Duodenal mucosa (tissue), 2 donors: ENCODE measurements at regions not wholly inside any gene's neighbourhood (a gene's known extent, or its start where the extent isn't known, plus 50 kb on each side); places are given as distances from the start of the nearest gene placed in this dataset.
A peak's percentile ranks its signal among the peaks of the same experiment; 100 is the strongest.
"Not testable (repeated sequence)": the region's sequence is repeated elsewhere in the genome, so short reads cannot be mapped to it uniquely, and the experiment has no call there.

Experiments
- H3K27ac ChIP-seq: one replicate; pipeline ENCODE4 v1.7.0; 2013; ENCODE audit warnings: low read depth, low read length
- H3K27me3 ChIP-seq, 2 donors: one replicate each; pipeline ENCODE4 v1.7.0; 2013; ENCODE audit warnings: low read length in 2 of 2, control low read depth in 1 of 2; ENCODE audit not compliant: insufficient read depth in 2 of 2, control insufficient read depth in 1 of 2
- H3K36me3 ChIP-seq, 2 donors: one replicate each; pipeline ENCODE4 v1.7.0; 2013; ENCODE audit warnings: low read length in 2 of 2, control low read depth in 1 of 2; ENCODE audit not compliant: insufficient read depth in 2 of 2, control insufficient read depth in 1 of 2
- H3K4me1 ChIP-seq, 2 donors: one replicate each; pipeline ENCODE4 v1.7.0; 2013; ENCODE audit warnings: low read length in 2 of 2, control low read depth in 1 of 2; ENCODE audit not compliant: insufficient read depth in 2 of 2, control insufficient read depth in 1 of 2
- H3K4me3 ChIP-seq, 2 donors: one replicate each; pipeline ENCODE4 v1.7.0; 2013; ENCODE audit warnings: low read length in 2 of 2, low read depth in 1 of 2
- H3K9ac ChIP-seq, 2 donors: one replicate each; pipeline ENCODE4 v1.7.0; 2013; ENCODE audit warnings: low read length in 2 of 2, low read depth in 1 of 2
- H3K9me3 ChIP-seq, 2 donors: one replicate each; pipeline ENCODE4 v1.7.0; 2013; ENCODE audit warnings: low read length in 2 of 2, control low read depth in 1 of 2; ENCODE audit not compliant: control insufficient read depth in 1 of 2

- H3K4me1 ChIP-seq = peaks cover 0 to 5% of the 10 kb centered on the region in 2 donors
- no peak overlapping the region for H3K27ac ChIP-seq
- H3K4me3 ChIP-seq = no peak overlapping the region
- no peaks in the 10 kb centered on the region for H3K36me3 ChIP-seq
- no peaks in the 10 kb centered on the region for H3K9me3 ChIP-seq
- no peak overlapping the region for H3K9ac ChIP-seq
- H3K27me3 ChIP-seq = no peaks in the 10 kb centered on the region
Measured at GRCh38 chr4:71081192-71081591, 87.7 kb downstream of the DCK start.

GRCh38 chr4:71093745-71094144 is 100.3 kb downstream of the DCK start:
- Histone ChIP-seq H3K9ac (no peak overlapping the region), H3K4me1 (peaks cover 9 to 11% of the 10 kb centered on the region in 2 donors), H3K4me3 (no peak overlapping the region), H3K36me3 (no peaks in the 10 kb centered on the region), H3K27me3 (no peaks in the 10 kb centered on the region), H3K9me3 (no peaks in the 10 kb centered on the region), H3K27ac (no peak overlapping the region)

- H3K4me1 ChIP-seq = peaks cover 9 to 11% of the 10 kb centered on the region in 2 donors
- no peak overlapping the region for H3K4me3 ChIP-seq
- H3K9ac ChIP-seq = no peak overlapping the region
- no peaks in the 10 kb centered on the region for H3K9me3 ChIP-seq
- H3K27ac ChIP-seq = no peak overlapping the region
- H3K27me3 ChIP-seq = no peaks in the 10 kb centered on the region
- H3K36me3 ChIP-seq = no peaks in the 10 kb centered on the region
Measured at GRCh38 chr4:71094201-71094600, 100.8 kb downstream of the DCK start.

GRCh38 chr4:71095141-71095540 is 101.7 kb downstream of the DCK start:
- H3K9me3 ChIP-seq = no peaks in the 10 kb centered on the region
- no peak overlapping the region for H3K27ac ChIP-seq
- no peaks in the 10 kb centered on the region for H3K27me3 ChIP-seq
- no peak overlapping the region for H3K9ac ChIP-seq
- peaks cover 9 to 11% of the 10 kb centered on the region in 2 donors for H3K4me1 ChIP-seq
- H3K36me3 ChIP-seq = no peaks in the 10 kb centered on the region
- H3K4me3 ChIP-seq = no peak overlapping the region

- Histone ChIP-seq H3K36me3 (no peaks in the 10 kb centered on the region), H3K9me3 (no peaks in the 10 kb centered on the region), H3K27me3 (no peaks in the 10 kb centered on the region), H3K27ac (no peak overlapping the region), H3K4me3 (peak overlapping the region in 1 of 2 donors; percentile 13), H3K4me1 (peaks cover 9 to 11% of the 10 kb centered on the region in 2 donors), H3K9ac (no peak overlapping the region)
Measured at GRCh38 chr4:71095545-71095944, 102.1 kb downstream of the DCK start.

GRCh38 chr4:71107726-71108125 is 114.3 kb downstream of the DCK start:
- no peaks in the 10 kb centered on the region for H3K36me3 ChIP-seq
- H3K4me3 ChIP-seq = no peak overlapping the region
- no peaks in the 10 kb centered on the region for H3K27me3 ChIP-seq
- no peak overlapping the region for H3K27ac ChIP-seq
- no peak overlapping the region for H3K9ac ChIP-seq
- no peaks in the 10 kb centered on the region for H3K4me1 ChIP-seq
- H3K9me3 ChIP-seq = no peaks in the 10 kb centered on the region

GRCh38 chr4:71110499-71110898 is 117.0 kb downstream of the DCK start:
- H3K4me1 ChIP-seq = peaks cover 0 to 2% of the 10 kb centered on the region in 2 donors
- no peaks in the 10 kb centered on the region for H3K27me3 ChIP-seq
- H3K36me3 ChIP-seq = no peaks in the 10 kb centered on the region
- no peak overlapping the region for H3K27ac ChIP-seq
- no peak overlapping the region for H3K4me3 ChIP-seq
- H3K9me3 ChIP-seq = no peaks in the 10 kb centered on the region
- no peak overlapping the region for H3K9ac ChIP-seq

- not testable (repeated sequence) for H3K4me3 ChIP-seq, H3K36me3 ChIP-seq, H3K27ac ChIP-seq, H3K9me3 ChIP-seq, H3K4me1 ChIP-seq, H3K9ac ChIP-seq, H3K27me3 ChIP-seq
Measured at GRCh38 chr4:71111133-71111532, 117.7 kb downstream of the DCK start.

- Histone ChIP-seq H3K36me3 (no peaks in the 10 kb centered on the region), H3K27ac (no peak overlapping the region), H3K4me3 (no peak overlapping the region), H3K9ac (no peak overlapping the region), H3K27me3 (no peaks in the 10 kb centered on the region), H3K9me3 (no peaks in the 10 kb centered on the region), H3K4me1 (peaks cover 0 to 2% of the 10 kb centered on the region in 2 donors)
Measured at GRCh38 chr4:71113294-71113693, 119.8 kb downstream of the DCK start.

GRCh38 chr4:71120831-71121524 is 127.5 kb downstream of the DCK start:
- no peaks in the 10 kb centered on the region for H3K36me3 ChIP-seq
- H3K4me3 ChIP-seq = no peak overlapping the region
- H3K4me1 ChIP-seq = no peaks in the 10 kb centered on the region
- H3K9ac ChIP-seq = no peak overlapping the region
- H3K9me3 ChIP-seq = no peaks in the 10 kb centered on the region
- no peak overlapping the region for H3K27ac ChIP-seq
- H3K27me3 ChIP-seq = no peaks in the 10 kb centered on the region
